GM12875 (cell line): ENCODE measurements at regions not wholly inside any gene's neighbourhood (a gene's known extent, or its start where the extent isn't known, plus 50 kb on each side); places are given as distances from the start of the nearest gene placed in this dataset.

Source experiments
- H3K4me3 ChIP-seq: one replicate; pipeline ENCODE4 v1.5.1; 2011; ENCODE audit warnings: low read depth, low read length, control low read depth
- TF ChIP-seq, protein P1 (sequence below): IDR thresholded peaks from 2 replicates; pipeline ENCODE4 v1.5.1; 2011; ENCODE audit warnings: low read depth, mild to moderate bottlenecking, control low read depth, inconsistent platforms, low read length, moderate library complexity, borderline replicate concordance; ENCODE audit not compliant: insufficient read depth

DNA sequence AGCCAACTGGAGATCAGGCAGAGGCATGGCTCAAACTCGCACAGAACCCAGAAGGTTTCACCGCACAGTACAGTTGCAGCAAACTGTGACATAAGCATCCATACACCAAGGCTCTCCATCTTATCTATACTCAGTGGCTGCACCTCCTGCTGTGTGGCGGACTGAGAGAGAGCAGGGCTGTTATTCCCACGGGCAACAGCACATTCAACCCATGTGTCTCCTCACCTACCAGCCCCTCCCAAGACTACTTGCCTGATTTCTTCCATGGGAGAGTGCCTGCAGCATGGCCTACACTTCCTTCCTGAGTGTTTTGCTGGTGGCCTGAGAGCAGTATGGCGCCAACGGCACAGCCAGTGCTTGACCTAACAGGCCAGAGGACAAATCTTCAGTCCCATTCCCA is 1606.6 kb downstream of the SLITRK1 start:
- TF ChIP-seq, protein P1, sequence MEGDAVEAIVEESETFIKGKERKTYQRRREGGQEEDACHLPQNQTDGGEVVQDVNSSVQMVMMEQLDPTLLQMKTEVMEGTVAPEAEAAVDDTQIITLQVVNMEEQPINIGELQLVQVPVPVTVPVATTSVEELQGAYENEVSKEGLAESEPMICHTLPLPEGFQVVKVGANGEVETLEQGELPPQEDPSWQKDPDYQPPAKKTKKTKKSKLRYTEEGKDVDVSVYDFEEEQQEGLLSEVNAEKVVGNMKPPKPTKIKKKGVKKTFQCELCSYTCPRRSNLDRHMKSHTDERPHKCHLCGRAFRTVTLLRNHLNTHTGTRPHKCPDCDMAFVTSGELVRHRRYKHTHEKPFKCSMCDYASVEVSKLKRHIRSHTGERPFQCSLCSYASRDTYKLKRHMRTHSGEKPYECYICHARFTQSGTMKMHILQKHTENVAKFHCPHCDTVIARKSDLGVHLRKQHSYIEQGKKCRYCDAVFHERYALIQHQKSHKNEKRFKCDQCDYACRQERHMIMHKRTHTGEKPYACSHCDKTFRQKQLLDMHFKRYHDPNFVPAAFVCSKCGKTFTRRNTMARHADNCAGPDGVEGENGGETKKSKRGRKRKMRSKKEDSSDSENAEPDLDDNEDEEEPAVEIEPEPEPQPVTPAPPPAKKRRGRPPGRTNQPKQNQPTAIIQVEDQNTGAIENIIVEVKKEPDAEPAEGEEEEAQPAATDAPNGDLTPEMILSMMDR: no peak
- H3K4me3 ChIP-seq: no peak overlapping the region

DNA sequence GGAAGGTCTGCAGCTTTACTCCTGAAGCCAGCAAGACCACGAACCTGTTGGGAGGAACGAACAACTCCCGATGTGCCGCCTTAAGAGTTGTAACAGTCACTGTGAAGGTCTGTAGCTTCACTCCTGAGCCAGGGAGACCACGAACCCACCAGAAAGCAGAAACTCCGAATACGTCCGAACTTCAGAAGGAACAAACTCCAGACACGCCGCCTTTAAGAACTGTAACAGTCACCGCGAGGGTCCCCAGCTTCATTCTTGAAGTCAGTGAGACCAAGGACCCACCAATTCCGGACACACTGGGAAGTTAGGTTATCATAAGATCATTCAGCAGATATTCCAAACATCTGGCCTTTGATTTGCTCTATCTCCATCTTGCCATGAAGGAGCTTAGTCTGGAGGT is 1623.0 kb downstream of the SLITRK1 start:
- no peak overlapping the region for H3K4me3 ChIP-seq
- TF ChIP-seq, protein P1: no peak

DNA sequence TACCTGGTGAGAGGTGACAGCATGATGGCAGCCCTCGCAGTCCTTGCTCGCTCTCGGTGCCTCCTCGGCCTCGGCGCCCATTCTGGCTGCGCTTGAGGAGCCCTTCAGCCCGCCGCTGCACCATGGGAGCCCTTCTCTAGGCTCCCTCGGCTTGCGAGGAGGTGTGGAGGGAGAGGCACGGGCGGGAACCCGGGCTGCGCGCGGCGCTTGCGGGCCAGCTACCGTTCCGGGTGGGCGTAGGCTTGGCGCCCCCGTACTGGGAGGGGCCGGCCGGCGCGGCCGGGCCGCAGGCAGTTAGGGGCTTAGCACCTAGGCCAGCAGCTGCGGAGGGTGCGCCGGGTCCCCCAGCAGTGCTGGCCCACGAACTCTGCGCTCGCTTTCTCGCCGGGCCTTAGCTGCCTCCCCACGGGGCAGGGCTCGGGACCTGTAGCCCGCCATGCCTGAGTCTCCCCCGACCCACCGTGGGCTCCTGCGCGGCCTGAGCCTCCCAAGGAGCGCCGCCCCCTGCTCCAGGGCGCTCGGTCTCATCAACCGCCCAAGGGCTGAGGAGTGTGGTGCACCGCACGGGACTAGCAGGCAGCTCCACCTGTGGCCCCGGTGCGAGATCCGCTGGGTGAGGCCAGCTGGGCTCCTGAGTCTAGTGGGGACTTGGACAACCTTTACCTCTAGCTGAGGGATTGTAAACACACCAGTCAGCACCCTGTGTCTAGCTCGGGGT is 1624.3 kb downstream of the SLITRK1 start:
- TF ChIP-seq, protein P1: no peak

DNA sequence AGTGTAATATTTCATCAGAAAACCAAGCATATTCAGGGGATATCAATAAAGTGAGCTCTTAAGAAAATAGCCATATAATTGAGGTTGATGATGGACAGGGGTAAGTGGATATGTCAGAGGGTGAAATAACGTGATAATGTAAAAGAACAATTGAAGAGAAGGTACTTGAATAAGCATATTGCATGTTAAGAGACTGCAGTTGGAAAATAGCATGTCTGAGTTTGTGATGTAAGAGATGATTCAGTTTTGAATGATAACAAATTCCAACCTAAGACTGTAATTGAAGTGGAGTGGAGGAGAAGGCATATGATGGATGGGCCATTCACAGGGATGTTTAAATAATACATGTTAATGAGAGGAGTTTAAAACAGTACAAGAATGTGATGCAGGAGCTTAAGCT is 1633.5 kb downstream of the SLITRK1 start:
- TF ChIP-seq, protein P1: no peak
- no peak overlapping the region for H3K4me3 ChIP-seq

More for the DNA sequence above, 1624.3 kb downstream of the SLITRK1 start:
- H3K4me3 ChIP-seq: no peak overlapping the region

DNA sequence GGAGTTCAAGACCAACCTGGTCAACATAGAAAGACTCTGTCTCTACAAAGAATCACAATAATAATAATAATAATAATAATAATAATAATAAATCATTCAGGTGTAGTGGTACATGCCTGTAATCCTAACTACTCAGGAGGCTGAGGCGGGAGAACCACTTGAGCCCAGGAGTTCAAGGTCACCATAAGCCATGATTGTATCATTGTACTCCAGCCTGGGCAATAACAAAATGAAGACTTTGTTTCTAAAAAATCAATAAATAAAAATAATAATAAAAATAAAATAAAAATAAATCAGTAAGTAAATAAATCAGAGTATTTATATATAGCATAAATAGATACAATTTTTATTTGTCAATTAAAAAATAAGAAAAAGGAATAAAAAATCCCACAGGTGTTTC is 1636.4 kb downstream of the SLITRK1 start:
- H3K4me3 ChIP-seq: no peak overlapping the region
- TF ChIP-seq, protein P1: no peak

DNA sequence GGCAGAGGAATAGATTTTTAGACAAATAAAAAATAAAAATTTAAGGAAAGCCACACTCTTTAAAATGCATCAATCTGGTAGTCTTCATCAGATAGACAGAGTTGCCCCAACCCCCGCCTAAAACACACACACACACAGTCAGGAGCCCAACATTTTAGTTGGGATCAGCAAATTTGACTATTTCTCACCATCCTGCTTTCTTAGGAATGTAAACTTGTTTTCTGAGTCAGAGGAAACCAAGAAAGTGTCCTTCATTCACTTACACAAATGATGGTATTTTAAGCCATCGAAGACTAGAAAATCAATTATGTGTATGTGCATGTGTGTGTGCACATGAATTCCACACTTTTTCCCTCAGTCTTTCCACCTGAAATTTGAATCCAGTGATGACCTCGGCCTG is 1657.5 kb downstream of the SLITRK1 start:
- no peak overlapping the region for H3K4me3 ChIP-seq
- TF ChIP-seq, protein P1: no peak

DNA sequence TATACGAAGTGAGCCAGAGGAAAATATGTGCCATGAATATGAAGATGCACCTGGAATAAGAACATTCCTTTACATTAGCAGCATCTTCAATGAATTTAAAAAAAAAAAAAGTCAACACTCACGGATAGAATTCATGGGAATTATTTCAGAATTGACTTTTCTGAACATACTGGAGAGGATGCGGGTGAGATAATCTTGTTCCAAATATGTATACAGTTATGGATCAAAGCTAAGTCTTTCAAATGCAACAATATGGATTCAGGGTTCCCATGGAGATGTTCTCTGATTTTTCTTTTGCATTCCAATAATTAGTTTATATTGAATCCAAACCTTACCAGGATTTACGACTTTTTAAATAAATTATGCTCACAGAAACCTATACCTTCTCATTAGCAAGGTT is 1660.7 kb downstream of the SLITRK1 start:
- TF ChIP-seq, protein P1: no peak
- H3K4me3 ChIP-seq: no peak overlapping the region
